ENCODE measurements at regions not wholly inside any gene's neighbourhood (a gene's known extent, or its start where the extent isn't known, plus 50 kb on each side); places are given as distances from the start of the nearest gene placed in this dataset.
"Not testable (repeated sequence)": the region's sequence is repeated elsewhere in the genome, so short reads cannot be mapped to it uniquely, and the experiment has no call there.

GRCh38 chr2:11877764-11878163 lies 131.3 kb downstream of the LPIN1 start:
- intact Hi-C loops (cut with DNase I): no loop called here
- Histone ChIP-seq H3K27ac (no peak overlapping the region), H3K4me3 (no peak overlapping the region), H3K9me3 (no peaks in the 10 kb centered on the region), H3K27me3 (no peaks in the 10 kb centered on the region), H3K36me3 (no peaks in the 10 kb centered on the region), H3K4me1 (peaks cover 3 to 10% of the 10 kb centered on the region in 2 donors)
- ATAC-seq (no peak), DNase-seq (no peak)
- TF ChIP-seq, protein P1, sequence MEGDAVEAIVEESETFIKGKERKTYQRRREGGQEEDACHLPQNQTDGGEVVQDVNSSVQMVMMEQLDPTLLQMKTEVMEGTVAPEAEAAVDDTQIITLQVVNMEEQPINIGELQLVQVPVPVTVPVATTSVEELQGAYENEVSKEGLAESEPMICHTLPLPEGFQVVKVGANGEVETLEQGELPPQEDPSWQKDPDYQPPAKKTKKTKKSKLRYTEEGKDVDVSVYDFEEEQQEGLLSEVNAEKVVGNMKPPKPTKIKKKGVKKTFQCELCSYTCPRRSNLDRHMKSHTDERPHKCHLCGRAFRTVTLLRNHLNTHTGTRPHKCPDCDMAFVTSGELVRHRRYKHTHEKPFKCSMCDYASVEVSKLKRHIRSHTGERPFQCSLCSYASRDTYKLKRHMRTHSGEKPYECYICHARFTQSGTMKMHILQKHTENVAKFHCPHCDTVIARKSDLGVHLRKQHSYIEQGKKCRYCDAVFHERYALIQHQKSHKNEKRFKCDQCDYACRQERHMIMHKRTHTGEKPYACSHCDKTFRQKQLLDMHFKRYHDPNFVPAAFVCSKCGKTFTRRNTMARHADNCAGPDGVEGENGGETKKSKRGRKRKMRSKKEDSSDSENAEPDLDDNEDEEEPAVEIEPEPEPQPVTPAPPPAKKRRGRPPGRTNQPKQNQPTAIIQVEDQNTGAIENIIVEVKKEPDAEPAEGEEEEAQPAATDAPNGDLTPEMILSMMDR (IDR thresholded peaks at IDR 0.05): no peak

DNA sequence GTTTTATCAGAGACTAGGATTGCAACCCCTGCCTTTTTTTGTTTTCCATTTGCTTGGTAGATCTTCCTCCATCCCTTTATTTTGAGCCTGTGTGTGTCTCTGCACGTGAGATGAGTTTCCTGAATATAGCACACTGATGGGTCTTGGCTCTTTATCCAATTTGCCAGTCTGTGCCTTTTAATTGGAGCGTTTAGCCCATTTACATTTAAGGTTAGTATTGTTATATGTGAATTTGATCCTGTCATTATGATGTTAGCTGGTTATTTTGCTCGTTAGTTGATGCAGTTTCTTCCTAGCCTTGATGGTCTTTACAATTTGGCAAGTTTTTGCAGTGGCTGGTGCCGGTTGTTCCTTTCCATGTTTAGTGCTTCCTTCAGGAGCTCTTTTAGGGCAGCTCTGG lies 138.8 kb downstream of the LPIN1 start:
- intact Hi-C loops (cut with DNase I); H3K36me3 ChIP-seq; H3K4me1 ChIP-seq; H3K4me3 ChIP-seq; ATAC-seq; DNase-seq; H3K27me3 ChIP-seq; H3K27ac ChIP-seq: not testable (repeated sequence)
- H3K9me3 ChIP-seq: peaks cover 0 to 21% of the 10 kb centered on the region in 2 donors

DNA sequence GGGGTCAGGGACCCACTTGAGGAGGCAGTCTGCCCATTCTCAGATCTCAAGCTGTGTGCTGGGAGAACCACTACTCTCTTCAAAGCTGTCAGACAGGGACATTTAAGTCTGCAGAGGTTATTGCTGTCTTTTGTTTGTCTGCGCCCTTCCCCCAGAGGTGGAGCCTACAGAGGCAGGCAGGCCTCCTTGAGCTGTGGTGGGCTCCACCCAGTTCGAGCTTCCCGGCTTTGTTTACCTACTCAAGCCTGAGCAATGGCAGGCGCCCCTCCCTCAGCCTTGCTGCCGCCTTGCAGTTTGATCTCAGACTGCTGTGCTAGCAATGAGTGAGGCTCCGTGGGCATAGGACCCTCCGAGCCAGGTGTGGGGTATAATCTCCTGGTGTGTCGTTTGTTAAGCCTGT lies 140.5 kb downstream of the LPIN1 start:
- H3K27ac ChIP-seq; intact Hi-C loops (cut with DNase I); H3K36me3 ChIP-seq; DNase-seq; ATAC-seq; H3K27me3 ChIP-seq; H3K4me3 ChIP-seq; H3K4me1 ChIP-seq: not testable (repeated sequence)
- H3K9me3 ChIP-seq: peaks cover 0 to 27% of the 10 kb centered on the region in 2 donors

- no peaks in the 10 kb centered on the region for H3K36me3 ChIP-seq
- H3K4me3 ChIP-seq: no peak overlapping the region
- H3K9me3 ChIP-seq: peaks cover 0 to 27% of the 10 kb centered on the region in 2 donors
Measured at GRCh38 chr2:11889101-11889850, 142.8 kb downstream of the LPIN1 start.

DNA sequence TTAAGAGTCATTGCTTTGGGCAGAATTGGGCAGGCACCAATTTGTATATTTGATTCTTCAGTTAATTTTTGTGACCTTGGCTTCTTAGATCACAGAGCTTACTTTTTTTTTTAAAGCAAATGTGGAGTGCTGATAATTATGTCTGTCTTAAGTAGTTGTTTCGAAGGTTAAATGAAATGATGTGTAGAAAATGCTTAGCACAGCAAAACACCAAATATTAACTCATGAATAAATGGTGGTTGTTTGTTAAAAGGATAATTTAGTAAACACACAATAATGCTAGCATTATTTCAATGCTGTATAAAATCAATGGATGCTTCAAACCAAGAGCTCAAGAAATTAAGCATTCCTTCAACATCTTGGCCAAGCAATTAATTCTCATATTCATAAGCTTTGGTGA lies 143.4 kb downstream of the LPIN1 start:
- DNase-seq (no peak), ATAC-seq (no peak)
- intact Hi-C loops (cut with DNase I): no loop called here
- Histone ChIP-seq H3K27me3 (no peaks in the 10 kb centered on the region), H3K27ac (no peak overlapping the region), H3K4me1 (no peaks in the 10 kb centered on the region), H3K4me3 (no peak overlapping the region), H3K9me3 (peaks cover 0 to 31% of the 10 kb centered on the region in 2 donors), H3K36me3 (no peaks in the 10 kb centered on the region)
- TF ChIP-seq, protein P1 (IDR thresholded peaks at IDR 0.05): no peak

More at GRCh38 chr2:11889101-11889850, 142.8 kb downstream of the LPIN1 start:
- no peak for ATAC-seq
- TF ChIP-seq, protein P1 (IDR thresholded peaks at IDR 0.05): no peak
- no peak for DNase-seq
- H3K4me1 ChIP-seq: no peaks in the 10 kb centered on the region
- H3K27me3 ChIP-seq: no peaks in the 10 kb centered on the region
- intact Hi-C loops (cut with DNase I): no loop called here
- no peak overlapping the region for H3K27ac ChIP-seq

- Histone ChIP-seq H3K27me3 (no peaks in the 10 kb centered on the region), H3K27ac (no peak overlapping the region), H3K4me3 (no peak overlapping the region), H3K36me3 (no peaks in the 10 kb centered on the region), H3K4me1 (no peaks in the 10 kb centered on the region), H3K9me3 (peaks cover 0 to 31% of the 10 kb centered on the region in 2 donors)
- TF ChIP-seq, protein P1 (IDR thresholded peaks at IDR 0.05): no peak
- DNase-seq (no peak), ATAC-seq (no peak)
- intact Hi-C loops (cut with DNase I): no loop called here
Measured at GRCh38 chr2:11891028-11891427, 144.6 kb downstream of the LPIN1 start.

All from left lung (tissue), 4 donors.